Activated naive CD4-positive, alpha-beta T cell treated with anti-CD3 and anti-CD28 coated beads for 36 hours (primary cell): ENCODE measurements at regions not wholly inside any gene's neighbourhood (a gene's known extent, or its start where the extent isn't known, plus 50 kb on each side); places are given as distances from the start of the nearest gene placed in this dataset.
"Not testable (repeated sequence)": the region's sequence is repeated elsewhere in the genome, so short reads cannot be mapped to it uniquely, and the experiment has no call there.

Experiments used
- CTCF ChIA-PET: fragments of 350-600 bp; sonication (Branson Sonifier 250); formaldehyde crosslinking; loops from one replicate; lab custom pipeline; 2021; ENCODE audit warnings: antibody characterized with exemption; lab: Charles Lee
- DNase-seq: peaks from one replicate; pipeline ENCODE4 v3.0.0-alpha.2; 2020
- H3K27ac Mint-ChIP-seq: one replicate; pipeline ENCODE4 v1.8.0; 2021; ENCODE audit warnings: mild to moderate bottlenecking, mixed read lengths
- H3K27me3 Mint-ChIP-seq: one replicate; pipeline ENCODE4 v1.8.0; 2021; ENCODE audit warnings: low read depth, mixed read lengths
- H3K36me3 Mint-ChIP-seq: one replicate; pipeline ENCODE4 v1.8.0; 2021; ENCODE audit warnings: low read depth, mixed read lengths
- H3K4me1 Mint-ChIP-seq: one replicate; pipeline ENCODE4 v1.8.0; 2021; ENCODE audit warnings: low read depth, mixed read lengths
- H3K4me3 Mint-ChIP-seq: one replicate; pipeline ENCODE4 v1.8.0; 2021; ENCODE audit warnings: mild to moderate bottlenecking, moderate library complexity, mixed read lengths
- H3K9me3 Mint-ChIP-seq: one replicate; pipeline ENCODE4 v1.8.0; 2021; ENCODE audit warnings: mixed read lengths
- intact Hi-C: fragments of 100-400 bp; cut with micrococcal nuclease; formaldehyde crosslinking; loops from one replicate; pipeline ENCODE4 v1.15.1; 2023

DNA sequence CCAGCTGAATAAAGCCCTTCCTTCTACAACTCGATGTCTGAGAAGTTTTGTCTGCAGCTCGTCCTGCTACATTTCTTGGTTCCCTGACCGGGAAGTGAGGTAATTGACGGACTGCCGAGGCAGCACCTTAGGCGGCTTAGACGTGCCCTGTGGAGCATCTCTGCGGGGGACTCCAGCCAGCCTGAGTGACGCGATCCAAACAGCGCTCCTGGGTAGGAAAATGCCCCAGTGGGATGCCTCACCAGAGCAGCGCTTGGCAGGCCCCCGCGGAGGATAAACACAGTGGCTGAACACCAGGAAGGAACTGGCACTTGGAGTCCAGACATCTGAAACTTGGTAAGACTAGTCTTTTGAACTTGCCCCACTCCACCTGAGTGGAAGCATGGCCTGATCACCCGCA lies 737.3 kb downstream of the COL12A1 start:
- H3K36me3 Mint-ChIP-seq, H3K27me3 Mint-ChIP-seq, CTCF ChIA-PET, H3K4me1 Mint-ChIP-seq, DNase-seq, H3K27ac Mint-ChIP-seq, H3K4me3 Mint-ChIP-seq, H3K9me3 Mint-ChIP-seq, intact Hi-C loops: not testable (repeated sequence)

DNA sequence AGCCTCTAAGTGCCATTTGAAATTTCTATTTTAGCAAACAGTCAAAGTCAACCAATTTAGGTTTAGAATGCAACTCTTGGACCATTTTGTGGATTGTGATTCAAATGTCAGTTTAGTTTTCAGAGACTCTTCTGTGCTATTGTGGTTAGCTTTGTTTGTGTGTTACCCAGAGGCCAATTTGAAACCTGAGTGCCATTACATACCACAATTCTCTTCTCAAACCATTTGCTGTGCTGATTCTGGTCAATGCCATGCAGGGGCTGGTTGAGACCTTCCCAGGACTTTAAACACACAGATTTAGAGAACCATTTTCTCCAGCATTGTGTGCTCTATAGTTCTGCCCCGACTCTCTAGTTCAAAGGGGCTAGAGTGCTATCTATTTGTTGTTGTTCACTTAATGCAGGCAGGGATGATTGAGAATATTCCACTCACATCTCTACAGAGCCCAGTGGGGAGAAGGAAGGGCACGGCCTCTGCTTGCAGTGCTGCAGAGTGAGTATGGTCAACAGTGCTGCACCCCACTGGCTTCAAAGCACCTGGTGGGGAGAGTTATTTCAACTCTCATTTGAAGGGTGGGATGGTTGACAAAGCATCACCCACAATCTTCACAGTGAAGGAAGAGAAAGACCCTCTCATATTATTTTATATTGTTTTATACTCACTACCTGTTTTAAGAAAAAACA lies 738.2 kb downstream of the COL12A1 start:
- Mint-ChIP-seq H3K4me1 (no peaks in the 10 kb centered on the region), H3K36me3 (no peaks in the 10 kb centered on the region), H3K4me3 (no peak overlapping the region), H3K27ac (no peak overlapping the region), H3K27me3 (no peaks in the 10 kb centered on the region), H3K9me3 (peaks cover 2% of the 10 kb centered on the region)
- intact Hi-C loops, result no loop called here
- no peak for DNase-seq
- CTCF ChIA-PET, result no interaction called here

DNA sequence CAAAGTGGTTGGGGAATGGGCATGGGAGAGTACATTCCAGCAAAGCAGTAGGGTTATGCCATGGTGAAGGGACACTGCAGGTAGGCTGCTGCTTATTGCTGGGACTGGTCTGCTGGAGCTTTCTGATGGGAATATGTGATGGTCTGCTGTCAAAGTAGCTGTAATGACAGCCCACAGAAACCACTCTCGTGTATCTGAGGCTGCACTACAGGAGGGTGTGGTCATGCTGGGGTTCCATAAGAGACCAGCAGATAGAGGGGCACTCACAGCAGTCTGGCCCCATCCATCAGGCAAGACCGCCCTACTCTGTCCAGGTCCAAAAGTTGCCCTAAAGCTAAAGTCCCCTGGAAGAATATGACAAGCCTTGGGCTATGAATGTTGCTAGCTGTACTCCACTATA lies 739.3 kb downstream of the COL12A1 start:
- intact Hi-C loops, result no loop called here
- no peak for DNase-seq
- Mint-ChIP-seq H3K27me3 (no peaks in the 10 kb centered on the region), H3K4me3 (no peak overlapping the region), H3K27ac (no peak overlapping the region), H3K9me3 (peaks cover 4% of the 10 kb centered on the region), H3K4me1 (no peaks in the 10 kb centered on the region), H3K36me3 (no peaks in the 10 kb centered on the region)
- CTCF ChIA-PET, result no interaction called here

- Mint-ChIP-seq H3K4me1 (no peaks in the 10 kb centered on the region), H3K27me3 (no peaks in the 10 kb centered on the region), H3K4me3 (no peak overlapping the region), H3K36me3 (no peaks in the 10 kb centered on the region), H3K9me3 (peaks cover 7% of the 10 kb centered on the region), H3K27ac (no peak overlapping the region)
- CTCF ChIA-PET, result no interaction called here
- DNase-seq, result no peak
- intact Hi-C loops, result no loop called here
Measured at GRCh38 chr6:74459260-74459659, 746.6 kb downstream of the COL12A1 start.

DNA sequence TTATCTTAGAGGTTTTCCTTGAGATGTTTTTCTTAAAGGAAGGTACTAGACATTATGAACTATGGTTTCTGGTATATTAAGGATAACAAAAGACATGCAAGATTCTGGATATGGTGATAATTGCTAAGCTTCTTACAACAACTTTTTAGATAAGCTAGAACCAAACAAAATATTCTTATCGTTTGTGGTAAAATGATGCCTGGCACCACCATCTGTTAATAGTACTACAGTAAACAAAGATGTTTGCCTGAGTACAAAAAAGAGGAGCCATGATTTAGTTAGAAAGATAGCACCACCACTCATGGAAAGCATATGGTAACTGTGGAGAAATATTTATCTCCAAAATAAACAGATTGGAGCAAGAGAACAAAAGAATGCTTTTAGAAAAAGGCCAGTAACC lies 747.3 kb downstream of the COL12A1 start:
- H3K36me3 Mint-ChIP-seq, result no peaks in the 10 kb centered on the region
- intact Hi-C loops, result no loop called here
- H3K4me3 Mint-ChIP-seq, result no peak overlapping the region
- CTCF ChIA-PET, result no interaction called here
- no peak for DNase-seq
- H3K27ac Mint-ChIP-seq, result no peak overlapping the region
- H3K4me1 Mint-ChIP-seq, result no peaks in the 10 kb centered on the region
- peaks cover 7% of the 10 kb centered on the region for H3K9me3 Mint-ChIP-seq
- H3K27me3 Mint-ChIP-seq, result no peaks in the 10 kb centered on the region

- intact Hi-C loops, result no loop called here
- DNase-seq, result no peak
- Mint-ChIP-seq H3K4me1 (no peaks in the 10 kb centered on the region), H3K27me3 (no peaks in the 10 kb centered on the region), H3K36me3 (no peaks in the 10 kb centered on the region), H3K9me3 (peaks cover 4% of the 10 kb centered on the region), H3K27ac (no peak overlapping the region), H3K4me3 (no peak overlapping the region)
- CTCF ChIA-PET, result no interaction called here
Measured at GRCh38 chr6:74455786-74456185, 750.1 kb downstream of the COL12A1 start.

DNA sequence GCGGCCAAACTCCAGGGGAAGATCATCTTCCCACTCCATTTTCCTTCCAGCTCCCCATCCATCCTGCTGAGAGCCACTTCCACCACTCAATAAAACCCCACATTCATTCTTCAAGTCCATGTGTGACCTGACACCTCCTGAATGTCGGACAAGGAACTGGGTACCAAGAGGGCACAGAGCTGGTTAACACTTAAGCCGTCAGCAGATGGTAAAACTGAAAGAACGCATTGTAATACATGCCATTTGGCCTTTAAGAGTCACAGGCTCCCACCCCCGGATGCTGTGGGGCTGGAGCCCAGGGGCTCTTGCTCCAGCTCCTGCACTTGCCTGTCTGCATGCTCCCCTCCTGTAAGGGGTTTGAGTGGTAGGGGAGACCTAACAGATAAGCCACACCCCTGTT lies 753.9 kb downstream of the COL12A1 start:
- CTCF ChIA-PET, result no interaction called here
- no peaks in the 10 kb centered on the region for H3K4me1 Mint-ChIP-seq
- DNase-seq, result no peak
- no peak overlapping the region for H3K27ac Mint-ChIP-seq
- intact Hi-C loops, result no loop called here
- no peaks in the 10 kb centered on the region for H3K27me3 Mint-ChIP-seq
- no peaks in the 10 kb centered on the region for H3K36me3 Mint-ChIP-seq
- no peaks in the 10 kb centered on the region for H3K9me3 Mint-ChIP-seq
- H3K4me3 Mint-ChIP-seq, result no peak overlapping the region

DNA sequence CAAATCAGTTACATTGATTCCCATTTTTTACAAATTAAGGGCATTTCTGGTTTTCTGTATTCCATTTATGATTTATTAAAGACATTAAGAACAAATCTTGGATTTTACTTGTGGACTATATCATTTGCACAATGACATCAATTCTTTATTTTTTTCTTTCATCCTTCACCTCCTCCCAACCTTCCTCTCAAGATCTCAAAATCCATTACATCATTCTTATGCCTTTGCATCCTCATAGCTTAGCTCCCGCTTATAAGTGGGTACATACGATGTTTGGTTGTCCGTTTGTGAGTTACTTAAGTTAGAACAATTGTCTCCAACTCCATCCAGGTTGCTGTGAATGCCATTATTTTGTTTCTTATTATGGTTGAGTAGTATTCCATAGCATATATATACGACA lies 752.8 kb downstream of the CD109 start:
- intact Hi-C loops, result no loop called here
- no peak overlapping the region for H3K27ac Mint-ChIP-seq

GRCh38 chr6:74447013-74447412 lies 751.0 kb downstream of the CD109 start:
- H3K36me3 Mint-ChIP-seq, result no peaks in the 10 kb centered on the region
- no peaks in the 10 kb centered on the region for H3K9me3 Mint-ChIP-seq
- CTCF ChIA-PET, result no interaction called here
- no peaks in the 10 kb centered on the region for H3K4me1 Mint-ChIP-seq
- H3K27me3 Mint-ChIP-seq, result no peaks in the 10 kb centered on the region
- intact Hi-C loops, result no loop called here
- no peak overlapping the region for H3K4me3 Mint-ChIP-seq
- H3K27ac Mint-ChIP-seq, result no peak overlapping the region
- DNase-seq, result no peak

More for the DNA sequence above, 752.8 kb downstream of the CD109 start:
- Mint-ChIP-seq H3K36me3 (no peaks in the 10 kb centered on the region), H3K4me3 (no peak overlapping the region), H3K4me1 (no peaks in the 10 kb centered on the region), H3K27me3 (no peaks in the 10 kb centered on the region), H3K9me3 (no peaks in the 10 kb centered on the region)
- DNase-seq, result no peak
- CTCF ChIA-PET, result no interaction called here

GRCh38 chr6:74439123-74439811 lies 743.3 kb downstream of the CD109 start:
- no peaks in the 10 kb centered on the region for H3K36me3 Mint-ChIP-seq
- no peaks in the 10 kb centered on the region for H3K4me1 Mint-ChIP-seq
- no peaks in the 10 kb centered on the region for H3K9me3 Mint-ChIP-seq
- no peaks in the 10 kb centered on the region for H3K27me3 Mint-ChIP-seq
- no peak for DNase-seq
- intact Hi-C loops, result no loop called here
- H3K27ac Mint-ChIP-seq, result no peak overlapping the region
- H3K4me3 Mint-ChIP-seq, result no peak overlapping the region
- CTCF ChIA-PET, result no interaction called here

GRCh38 chr6:74438395-74438794 lies 742.4 kb downstream of the CD109 start:
- intact Hi-C loops, DNase-seq, H3K9me3 Mint-ChIP-seq, H3K27me3 Mint-ChIP-seq, CTCF ChIA-PET, H3K4me1 Mint-ChIP-seq, H3K36me3 Mint-ChIP-seq, H3K27ac Mint-ChIP-seq, H3K4me3 Mint-ChIP-seq: not testable (repeated sequence)

- Mint-ChIP-seq H3K9me3 (no peaks in the 10 kb centered on the region), H3K4me1 (no peaks in the 10 kb centered on the region), H3K27me3 (no peaks in the 10 kb centered on the region), H3K27ac (no peak overlapping the region), H3K36me3 (no peaks in the 10 kb centered on the region), H3K4me3 (no peak overlapping the region)
- no peak for DNase-seq
- CTCF ChIA-PET, result no interaction called here
- intact Hi-C loops, result no loop called here
Measured at GRCh38 chr6:74434171-74434570, 738.2 kb downstream of the CD109 start.

DNA sequence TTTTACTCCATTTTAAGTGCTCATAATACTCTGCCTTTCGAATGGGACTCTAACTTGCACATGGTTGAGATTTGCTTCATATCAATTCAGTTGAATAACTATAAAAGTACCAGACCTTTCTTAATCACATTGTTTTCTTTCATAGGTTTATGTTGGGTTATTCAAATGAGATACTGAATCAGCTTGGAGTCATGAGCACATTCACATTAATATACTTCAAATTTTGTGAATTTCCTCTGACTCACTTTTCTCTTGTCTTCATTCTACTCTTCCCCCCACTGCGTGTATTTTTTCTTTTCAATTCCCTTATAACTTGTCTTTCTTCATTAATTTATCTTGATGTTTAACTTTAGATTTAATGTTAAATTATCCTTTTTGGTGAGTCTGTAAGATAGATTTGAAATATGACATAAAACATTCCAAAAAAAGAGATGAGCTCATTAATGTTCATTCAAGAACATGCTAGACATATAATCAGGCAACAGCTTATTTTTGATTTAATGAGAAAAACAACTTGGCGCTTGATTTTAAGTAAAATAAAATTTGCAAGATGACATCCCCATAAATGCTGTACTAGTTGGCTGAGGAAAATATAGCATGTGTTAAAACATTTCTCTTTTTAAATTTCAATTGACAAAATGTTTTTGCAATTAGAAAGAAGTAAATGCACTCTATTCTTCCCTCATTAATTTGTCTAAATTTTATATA lies 736.0 kb downstream of the CD109 start:
- no peak overlapping the region for H3K27ac Mint-ChIP-seq
- DNase-seq, result no peak
- no peaks in the 10 kb centered on the region for H3K9me3 Mint-ChIP-seq
- H3K4me1 Mint-ChIP-seq, result no peaks in the 10 kb centered on the region
- no peaks in the 10 kb centered on the region for H3K27me3 Mint-ChIP-seq
- no peak overlapping the region for H3K4me3 Mint-ChIP-seq
- CTCF ChIA-PET, result interaction anchor here (0.6 to 0.7 kb wide), 3 partner anchors 11 to 863 kb away, joined by 3 to 4 read pairs (median 3); no protein-coding TSS in a partner anchor
- H3K36me3 Mint-ChIP-seq, result no peaks in the 10 kb centered on the region
- intact Hi-C loops, result no loop called here
